GM12892 (cell line): ENCODE measurements at regions not wholly inside any gene's neighbourhood (a gene's known extent, or its start where the extent isn't known, plus 50 kb on each side); places are given as distances from the start of the nearest gene placed in this dataset.

Experiments used
- POLR2A ChIP-seq: IDR thresholded peaks from 2 replicates; pipeline ENCODE4 v1.6.1; 2011; ENCODE audit warnings: low read depth, low read length, control low read depth
- POLR2AphosphoS5 ChIP-seq: IDR thresholded peaks from 2 replicates; pipeline ENCODE4 v1.6.1; 2011; ENCODE audit warnings: low read depth, low read length, control low read depth

DNA sequence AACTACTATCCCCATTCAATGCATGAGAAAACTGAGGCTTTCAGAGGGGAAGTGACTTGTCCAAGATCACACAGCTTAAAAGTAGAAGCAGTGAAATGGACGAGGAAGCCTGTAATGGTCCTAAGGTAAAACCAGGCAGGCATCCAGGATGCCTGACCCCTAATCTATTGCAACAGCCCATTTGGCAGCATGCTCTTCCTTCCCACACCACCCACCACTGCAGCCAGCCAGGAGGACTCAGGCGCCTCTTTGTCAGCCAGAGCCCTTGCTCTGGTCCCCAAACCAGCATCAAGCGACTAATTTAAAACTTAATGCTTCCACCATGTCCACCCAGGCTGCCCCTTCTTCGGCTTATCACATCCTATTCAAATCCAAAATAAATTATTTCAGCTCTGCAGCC is 541.6 kb downstream of the CDK5RAP2 start:
- no peak for TF ChIP-seq POLR2AphosphoS5
- no peak for TF ChIP-seq POLR2A
